Liver (tissue), 8 donors: ENCODE measurements at regions not wholly inside any gene's neighbourhood (a gene's known extent, or its start where the extent isn't known, plus 50 kb on each side); places are given as distances from the start of the nearest gene placed in this dataset.

Experiments
- DNase-seq: peaks from one replicate; pipeline ENCODE4 v3.0.0-alpha.2; 2017; ENCODE audit warnings: low spot score
- H3K27ac ChIP-seq, 2 donors: one replicate each; pipeline ENCODE4 v1.7.0; 2013; ENCODE audit warnings: inconsistent platforms in 2 of 2, low read length in 2 of 2, control low read depth in 1 of 2, low read depth in 1 of 2, mild to moderate bottlenecking in 1 of 2
- H3K27me3 ChIP-seq, 4 donors: one replicate each; pipeline versions ENCODE4 v1.6.1 to v1.7.0; 2013; ENCODE audit warnings: low read length in 3 of 4, inconsistent platforms in 1 of 4, mild to moderate bottlenecking in 1 of 4, moderate library complexity in 1 of 4; ENCODE audit not compliant: control insufficient read depth in 4 of 4, insufficient read depth in 4 of 4
- H3K36me3 ChIP-seq, 4 donors: one replicate each; pipeline versions ENCODE4 v1.6.1 to v1.7.0; 2013; ENCODE audit warnings: low read length in 3 of 4, mild to moderate bottlenecking in 3 of 4, low read depth in 1 of 4, moderate library complexity in 1 of 4; ENCODE audit not compliant: control insufficient read depth in 4 of 4, insufficient read depth in 3 of 4
- H3K4me1 ChIP-seq, 4 donors: one replicate each; pipeline versions ENCODE4 v1.6.1 to v1.7.0; 2013; ENCODE audit warnings: low read length in 3 of 4, mild to moderate bottlenecking in 3 of 4, moderate library complexity in 1 of 4; ENCODE audit not compliant: control insufficient read depth in 4 of 4, insufficient read depth in 4 of 4
- H3K4me3 ChIP-seq, 3 donors: one replicate each; pipeline versions ENCODE4 v1.6.1 to v1.7.0; 2013; ENCODE audit warnings: low read length in 3 of 3, control low read depth in 1 of 3, low read depth in 1 of 3, mild to moderate bottlenecking in 1 of 3
- H3K9ac ChIP-seq, 2 donors: one replicate each; pipeline ENCODE4 v1.7.0; 2013; ENCODE audit warnings: low read length in 2 of 2, mild to moderate bottlenecking in 2 of 2, moderate library complexity in 2 of 2, control low read depth in 1 of 2, low read depth in 1 of 2
- H3K9me3 ChIP-seq, 4 donors: one replicate each; pipeline versions ENCODE4 v1.6.1 to v1.7.0; 2013; ENCODE audit warnings: low read length in 3 of 4; ENCODE audit not compliant: control insufficient read depth in 4 of 4
- CTCF ChIP-seq: fragments of 150-350 bp; IDR thresholded peaks from 2 replicates; pipeline ENCODE4 v1.5.1; 2017; ENCODE audit warnings: improper control_type of control experiment, low read depth, low read length; ENCODE audit not compliant: missing input control
- FOXA1 ChIP-seq: IDR thresholded peaks from 2 replicates; pipeline ENCODE4 v1.6.1; 2016; ENCODE audit warnings: antibody characterized with exemption
- FOXA2 ChIP-seq: IDR thresholded peaks from 2 replicates; pipeline ENCODE4 v1.6.1; 2016; ENCODE audit warnings: antibody characterized with exemption
- GABPA ChIP-seq, 2 donors: IDR thresholded peaks in 1 of 2; conservative IDR thresholded peaks in 1 of 2; 2 replicates each; pipeline ENCODE4 v1.6.1; 2016; ENCODE audit warnings: antibody characterized with exemption in 2 of 2, mild to moderate bottlenecking in 1 of 2, moderate library complexity in 1 of 2
- HNF4A ChIP-seq, 2 donors: conservative IDR thresholded peaks; 2 replicates each; pipeline ENCODE4 v1.6.1; 2016; ENCODE audit warnings: antibody characterized with exemption in 2 of 2, mild to moderate bottlenecking in 2 of 2
- HNF4G ChIP-seq: IDR thresholded peaks from 2 replicates; pipeline ENCODE4 v1.6.1; 2016; ENCODE audit warnings: antibody characterized with exemption
- JUND ChIP-seq, 2 donors: IDR thresholded peaks; 2 replicates each; pipeline ENCODE4 v1.6.1; 2016; ENCODE audit warnings: antibody characterized with exemption in 2 of 2
- RAD21 ChIP-seq, 2 donors: IDR thresholded peaks; 2 replicates each; pipeline ENCODE4 v1.6.1; 2016; ENCODE audit warnings: antibody characterized with exemption in 2 of 2, mild to moderate bottlenecking in 2 of 2
- RXRA ChIP-seq, 2 donors: IDR thresholded peaks; 2 replicates each; pipeline ENCODE4 v1.6.1; 2017 to 2018; ENCODE audit warnings: antibody characterized with exemption in 2 of 2, mild to moderate bottlenecking in 1 of 2
- SP1 ChIP-seq: IDR thresholded peaks from 2 replicates; pipeline ENCODE4 v1.6.1; 2018; ENCODE audit warnings: antibody characterized with exemption, mild to moderate bottlenecking
- TAF1 ChIP-seq: conservative IDR thresholded peaks from 2 replicates; pipeline ENCODE4 v1.6.1; 2016; ENCODE audit warnings: antibody characterized with exemption, mild to moderate bottlenecking
- ZBTB33 ChIP-seq: IDR thresholded peaks from 2 replicates; pipeline ENCODE4 v1.6.1; 2016; ENCODE audit warnings: antibody characterized with exemption
- WGBS: extraction: QIAGEN DNeasy Blood & Tissue Kit; methylation state at CpG from one replicate; pipeline ENCODE4 v1.1.7; 2013; 5-methylcytosine and 5-hydroxymethylcytosine counted together
- TF ChIP-seq, protein P1 (sequence below): IDR thresholded peaks from 2 replicates; pipeline ENCODE4 v1.6.1; 2016; ENCODE audit warnings: antibody characterized with exemption
- TF ChIP-seq, protein P2 (sequence below): IDR thresholded peaks from 2 replicates; pipeline ENCODE4 v1.6.1; 2016; ENCODE audit warnings: antibody characterized with exemption
- TF ChIP-seq, protein P3 (sequence below): IDR thresholded peaks from 2 replicates; pipeline ENCODE4 v1.6.1; 2016; ENCODE audit warnings: antibody characterized with exemption, mild to moderate bottlenecking
- donor health status: healthy.
- donor health status: healthy.
- donor health status: healthy.
- donor health status: healthy.
- donor health status: healthy.

DNA sequence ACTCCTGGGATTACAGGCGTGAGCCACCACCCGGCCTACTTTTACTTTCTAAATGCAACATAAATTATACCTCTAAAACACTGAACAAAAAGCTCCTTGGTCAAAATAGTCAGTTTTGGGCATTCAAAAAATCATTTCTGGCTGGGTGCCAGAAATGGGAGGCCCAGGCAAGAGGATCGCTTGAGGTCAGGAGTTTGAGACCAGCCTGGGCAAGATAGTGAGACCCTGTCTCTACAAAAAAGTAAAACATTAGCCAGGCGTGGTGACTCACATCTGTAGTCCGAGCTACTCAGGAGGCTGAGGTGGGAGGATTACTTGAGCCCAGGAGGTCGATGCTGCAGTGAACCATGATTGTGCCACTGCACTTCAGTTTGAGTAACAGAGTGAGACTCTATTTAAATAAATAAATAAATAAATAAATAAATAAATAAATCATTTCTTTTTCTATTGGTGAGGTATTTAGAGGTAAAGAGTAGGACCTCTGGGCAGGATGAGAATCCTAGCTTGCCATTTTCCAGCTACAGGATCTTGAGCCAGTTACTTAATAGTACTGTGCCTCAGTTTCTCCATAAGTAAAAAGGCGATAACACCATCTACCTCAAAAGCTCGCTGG is 87.6 kb downstream of the SKIDA1 start:
- no peak overlapping the region for H3K4me3 ChIP-seq
- DNase-seq: no peak
- H3K27ac ChIP-seq: no peak overlapping the region
- H3K27me3 ChIP-seq: no peaks in the 10 kb centered on the region
- H3K9ac ChIP-seq: no peak overlapping the region
- H3K36me3 ChIP-seq: no peaks in the 10 kb centered on the region
- no peaks in the 10 kb centered on the region for H3K9me3 ChIP-seq
- TF ChIP-seq TAF1 (no peak), HNF4G (no peak), GABPA (IDR thresholded peaks at IDR 0.05 in 1 of 2, conservative IDR thresholded peaks at IDR 0.05 in 1 of 2) (no peak), RAD21 (IDR thresholded peaks at IDR 0.05) (no peak), RXRA (IDR thresholded peaks at IDR 0.05) (no peak), FOXA2 (no peak), FOXA1 (no peak), CTCF (no peak), JUND (IDR thresholded peaks at IDR 0.05) (no peak), SP1 (no peak), ZBTB33 (no peak), HNF4A (conservative IDR thresholded peaks at IDR 0.05) (no peak)
- TF ChIP-seq, protein P1, sequence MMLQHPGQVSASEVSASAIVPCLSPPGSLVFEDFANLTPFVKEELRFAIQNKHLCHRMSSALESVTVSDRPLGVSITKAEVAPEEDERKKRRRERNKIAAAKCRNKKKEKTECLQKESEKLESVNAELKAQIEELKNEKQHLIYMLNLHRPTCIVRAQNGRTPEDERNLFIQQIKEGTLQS: no peak
- TF ChIP-seq, protein P2, sequence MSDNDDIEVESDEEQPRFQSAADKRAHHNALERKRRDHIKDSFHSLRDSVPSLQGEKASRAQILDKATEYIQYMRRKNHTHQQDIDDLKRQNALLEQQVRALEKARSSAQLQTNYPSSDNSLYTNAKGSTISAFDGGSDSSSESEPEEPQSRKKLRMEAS: no peak
- no peaks in the 10 kb centered on the region for H3K4me1 ChIP-seq
- WGBS: 88% methylated on average over 8 of the region's 8 CpGs

GRCh38 chr10:21432266-21432665 is 93.2 kb downstream of the SKIDA1 start:
- Histone ChIP-seq H3K27ac (no peak overlapping the region), H3K4me3 (no peak overlapping the region), H3K27me3 (no peaks in the 10 kb centered on the region), H3K9me3 (no peaks in the 10 kb centered on the region), H3K4me1 (no peaks in the 10 kb centered on the region), H3K9ac (no peak overlapping the region), H3K36me3 (no peaks in the 10 kb centered on the region)
- no peak for TF ChIP-seq RXRA (IDR thresholded peaks at IDR 0.05)
- TF ChIP-seq, protein P3, sequence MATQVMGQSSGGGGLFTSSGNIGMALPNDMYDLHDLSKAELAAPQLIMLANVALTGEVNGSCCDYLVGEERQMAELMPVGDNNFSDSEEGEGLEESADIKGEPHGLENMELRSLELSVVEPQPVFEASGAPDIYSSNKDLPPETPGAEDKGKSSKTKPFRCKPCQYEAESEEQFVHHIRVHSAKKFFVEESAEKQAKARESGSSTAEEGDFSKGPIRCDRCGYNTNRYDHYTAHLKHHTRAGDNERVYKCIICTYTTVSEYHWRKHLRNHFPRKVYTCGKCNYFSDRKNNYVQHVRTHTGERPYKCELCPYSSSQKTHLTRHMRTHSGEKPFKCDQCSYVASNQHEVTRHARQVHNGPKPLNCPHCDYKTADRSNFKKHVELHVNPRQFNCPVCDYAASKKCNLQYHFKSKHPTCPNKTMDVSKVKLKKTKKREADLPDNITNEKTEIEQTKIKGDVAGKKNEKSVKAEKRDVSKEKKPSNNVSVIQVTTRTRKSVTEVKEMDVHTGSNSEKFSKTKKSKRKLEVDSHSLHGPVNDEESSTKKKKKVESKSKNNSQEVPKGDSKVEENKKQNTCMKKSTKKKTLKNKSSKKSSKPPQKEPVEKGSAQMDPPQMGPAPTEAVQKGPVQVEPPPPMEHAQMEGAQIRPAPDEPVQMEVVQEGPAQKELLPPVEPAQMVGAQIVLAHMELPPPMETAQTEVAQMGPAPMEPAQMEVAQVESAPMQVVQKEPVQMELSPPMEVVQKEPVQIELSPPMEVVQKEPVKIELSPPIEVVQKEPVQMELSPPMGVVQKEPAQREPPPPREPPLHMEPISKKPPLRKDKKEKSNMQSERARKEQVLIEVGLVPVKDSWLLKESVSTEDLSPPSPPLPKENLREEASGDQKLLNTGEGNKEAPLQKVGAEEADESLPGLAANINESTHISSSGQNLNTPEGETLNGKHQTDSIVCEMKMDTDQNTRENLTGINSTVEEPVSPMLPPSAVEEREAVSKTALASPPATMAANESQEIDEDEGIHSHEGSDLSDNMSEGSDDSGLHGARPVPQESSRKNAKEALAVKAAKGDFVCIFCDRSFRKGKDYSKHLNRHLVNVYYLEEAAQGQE: no peak
- TF ChIP-seq JUND (IDR thresholded peaks at IDR 0.05): no peak
- 91% methylated on average over 1 of the region's 1 CpG for WGBS
- DNase-seq: no peak
